VCaP (cell line): ENCODE measurements at regions not wholly inside any gene's neighbourhood (a gene's known extent, or its start where the extent isn't known, plus 50 kb on each side); places are given as distances from the start of the nearest gene placed in this dataset.

Experiments used
- H3K27ac ChIP-seq: fragments of 450-650 bp; 2 replicates; pipeline ENCODE4 v1.5.1; 2017
- CTCF ChIP-seq: fragments of 450-650 bp; conservative IDR thresholded peaks from 2 replicates; pipeline ENCODE4 v1.5.1; 2017; ENCODE audit warnings: mild to moderate bottlenecking, moderate library complexity

DNA sequence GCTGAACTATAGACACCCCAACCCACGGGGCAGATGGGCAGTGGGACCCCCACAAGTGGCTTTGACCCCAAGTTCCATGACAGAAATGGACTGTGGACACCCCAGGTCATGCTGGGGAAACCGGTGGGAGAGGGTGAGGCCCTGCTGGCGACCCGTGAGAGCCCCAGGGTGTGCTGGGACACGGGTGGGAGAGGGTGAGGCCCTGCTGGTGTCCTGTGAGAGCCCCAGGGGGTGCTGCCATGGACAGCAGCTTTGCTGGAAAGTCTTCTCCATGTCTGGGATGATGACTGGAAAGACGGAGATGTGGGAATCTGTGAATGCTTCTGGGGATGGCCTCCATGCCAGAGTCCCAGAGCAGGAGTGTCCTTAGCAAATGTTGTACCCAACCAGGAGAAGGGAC, 148.4 kb downstream of the URI1 start:
- TF ChIP-seq CTCF = no peak
- H3K27ac ChIP-seq = peak overlapping the region; percentile 84

DNA sequence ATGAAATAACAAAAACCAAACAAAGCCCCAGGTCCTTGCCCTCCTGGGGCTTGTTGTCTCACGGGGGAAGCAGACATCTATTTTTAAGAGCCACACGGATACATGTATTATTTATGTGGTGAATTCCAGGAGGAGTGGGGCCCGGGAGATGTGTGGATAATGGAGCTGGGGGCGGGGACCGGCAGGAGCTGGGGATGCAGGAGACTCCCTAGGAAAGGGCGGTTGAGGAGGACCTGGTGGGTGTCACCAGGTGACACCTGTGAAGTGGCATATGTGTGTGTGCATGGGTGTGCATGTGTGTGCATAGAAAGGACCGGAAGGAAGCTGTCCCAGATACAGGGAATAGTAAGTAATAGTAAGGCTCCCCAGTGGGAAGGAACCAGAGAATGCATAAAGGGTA, 148.9 kb downstream of the URI1 start:
- H3K27ac ChIP-seq = peak overlapping the region; percentile 84
- no peak for TF ChIP-seq CTCF

GRCh38 chr19:30091456-30091855, 149.4 kb downstream of the URI1 start:
- no peak for TF ChIP-seq CTCF

GRCh38 chr19:30091856-30092255, 149.8 kb downstream of the URI1 start:
- no peak overlapping the region; the same call in 1 of the 2 replicates for H3K27ac ChIP-seq
- no peak for TF ChIP-seq CTCF

More at GRCh38 chr19:30091456-30091855, 149.4 kb downstream of the URI1 start:
- peak overlapping the region; percentile 84; the same call in 1 of the 2 replicates for H3K27ac ChIP-seq

- TF ChIP-seq CTCF = no peak
- no peak overlapping the region for H3K27ac ChIP-seq
These were observed 150.9 kb downstream of the URI1 start for GRCh38 chr19:30092721-30093569.

- no peak overlapping the region for H3K27ac ChIP-seq
- TF ChIP-seq CTCF = no peak
These were observed 152.1 kb downstream of the URI1 start for GRCh38 chr19:30093966-30094755.

DNA sequence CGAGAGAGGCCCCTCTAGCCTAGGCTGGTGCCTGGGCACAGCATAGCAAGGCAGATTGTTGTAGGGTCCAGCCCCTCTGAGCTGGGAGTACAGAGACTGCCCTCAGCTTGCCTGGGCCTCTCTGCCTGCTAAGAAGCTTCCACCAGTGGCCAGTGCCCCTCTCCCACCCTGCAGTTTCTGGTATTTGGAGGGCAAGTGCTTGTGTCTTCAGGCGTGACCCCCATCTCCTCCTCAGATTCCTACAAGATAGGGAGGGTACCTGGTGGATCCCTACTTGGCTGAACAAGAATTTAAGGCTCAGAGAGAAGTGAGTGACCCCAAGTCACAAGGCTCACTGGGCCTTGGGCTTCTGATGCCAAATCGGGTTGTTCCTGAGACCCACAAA, 152.7 kb downstream of the URI1 start:
- H3K27ac ChIP-seq = no peak overlapping the region
- TF ChIP-seq CTCF = no peak
